ENCODE measurements at regions not wholly inside any gene's neighbourhood (a gene's known extent, or its start where the extent isn't known, plus 50 kb on each side); places are given as distances from the start of the nearest gene placed in this dataset.
A peak's percentile ranks its signal among the peaks of the same experiment; 100 is the strongest.

DNA sequence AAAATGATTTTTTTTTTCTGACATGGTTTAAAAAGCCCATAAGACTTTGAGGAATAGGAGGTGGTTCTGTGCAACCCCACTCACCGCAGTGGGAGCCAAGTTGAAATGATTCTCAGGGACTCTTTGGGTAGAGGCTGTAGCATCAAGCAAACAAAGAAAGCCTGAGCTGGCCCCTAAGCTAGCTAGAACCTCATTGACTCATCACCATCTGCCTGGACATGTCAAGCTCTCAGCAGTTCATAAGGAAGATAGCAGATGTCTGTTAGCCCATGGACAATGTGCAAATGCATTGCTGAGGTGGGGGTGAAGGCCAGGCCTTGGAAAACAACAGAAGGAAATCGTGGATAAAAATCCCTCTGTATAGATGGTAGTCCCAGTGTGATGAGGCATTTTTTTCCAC, 234.8 kb downstream of the NR2F2 start:
- no peak for DNase-seq (ENCODE audit: low read depth in 3 of 3, low spot score in 2 of 3)

DNA sequence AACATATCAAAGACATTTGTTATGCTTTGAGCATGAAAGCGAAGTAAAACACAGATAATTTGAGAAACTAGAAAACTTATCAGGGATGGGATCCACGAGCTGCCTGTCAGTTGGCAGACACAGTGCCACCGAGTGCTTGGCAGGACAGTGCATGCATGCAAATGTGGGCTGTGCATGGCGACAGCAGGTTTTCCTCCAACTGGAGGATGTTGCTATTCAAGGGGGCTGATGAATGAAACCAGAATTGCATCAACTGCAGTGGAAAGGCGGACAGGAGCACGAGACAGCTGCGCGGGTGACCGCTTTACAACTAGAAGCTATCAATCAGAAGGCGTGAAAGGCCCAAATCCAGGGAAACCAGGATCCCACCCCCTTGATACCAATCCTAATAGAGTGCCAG, 244.3 kb downstream of the NR2F2 start:
- DNase-seq (ENCODE audit: low read depth in 3 of 3, low spot score in 2 of 3): no peak

DNA sequence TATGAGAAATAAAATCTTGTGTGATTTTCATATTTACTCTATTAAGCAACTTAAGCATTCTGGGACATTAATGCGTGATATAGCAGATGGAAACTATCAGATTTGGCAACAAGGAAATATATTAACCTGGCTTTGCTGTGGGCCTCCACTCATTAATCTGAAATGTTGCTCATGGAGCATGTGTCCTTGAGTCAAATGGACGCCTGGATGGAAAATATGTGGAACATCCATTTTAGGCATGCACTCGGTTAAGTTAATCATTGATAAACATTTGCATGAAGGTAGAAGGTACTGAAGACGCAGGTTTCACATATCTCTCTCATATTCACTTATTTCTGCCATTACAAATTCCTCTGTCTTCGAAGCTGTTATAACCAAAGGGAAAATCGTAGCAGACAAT, 246.1 kb downstream of the NR2F2 start:
- no peak for DNase-seq (ENCODE audit: low read depth in 3 of 3, low spot score in 2 of 3)

DNA sequence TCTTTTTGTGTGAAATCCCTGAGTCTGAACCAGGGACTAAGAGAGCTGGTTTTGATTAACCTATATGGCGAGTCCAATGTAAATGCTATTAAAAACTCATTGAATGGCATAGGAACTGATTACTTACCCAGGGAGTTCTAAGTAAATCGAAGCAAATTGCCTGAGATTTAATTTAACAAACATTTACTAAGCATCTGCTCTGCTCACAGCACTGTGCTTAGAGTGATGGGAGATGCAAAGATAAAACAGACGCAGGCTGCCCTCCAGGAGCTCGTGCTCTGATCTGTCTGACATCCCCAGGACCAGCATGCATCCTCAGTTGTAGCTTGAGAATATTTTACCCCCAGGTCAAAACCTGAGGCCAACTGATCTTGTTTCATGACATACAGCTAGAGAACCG, 247.9 kb downstream of the NR2F2 start:
- DNase-seq (ENCODE audit: low read depth in 3 of 3, low spot score in 2 of 3): no peak

DNA sequence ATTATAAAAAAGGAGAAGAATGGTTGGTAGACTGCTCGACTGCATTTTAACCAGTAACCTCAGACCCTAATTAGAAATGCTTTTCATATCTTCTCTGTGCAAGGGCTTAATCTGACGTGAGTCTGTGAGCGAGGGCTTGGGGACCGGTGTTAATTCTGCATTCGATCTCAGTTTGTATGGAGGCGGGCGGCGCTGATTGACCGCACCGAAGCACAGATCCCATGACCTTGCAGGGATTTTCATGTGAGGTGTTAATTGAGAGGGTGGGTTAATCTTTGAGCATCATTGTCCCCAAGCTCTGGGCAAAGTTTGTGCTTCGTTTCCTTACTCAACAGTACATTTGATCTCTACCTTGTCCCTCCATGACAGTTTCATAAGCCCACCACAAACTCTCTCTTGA, 250.9 kb downstream of the NR2F2 start:
- DNase-seq (ENCODE audit: low read depth in 3 of 3, low spot score in 2 of 3): no peak

DNA sequence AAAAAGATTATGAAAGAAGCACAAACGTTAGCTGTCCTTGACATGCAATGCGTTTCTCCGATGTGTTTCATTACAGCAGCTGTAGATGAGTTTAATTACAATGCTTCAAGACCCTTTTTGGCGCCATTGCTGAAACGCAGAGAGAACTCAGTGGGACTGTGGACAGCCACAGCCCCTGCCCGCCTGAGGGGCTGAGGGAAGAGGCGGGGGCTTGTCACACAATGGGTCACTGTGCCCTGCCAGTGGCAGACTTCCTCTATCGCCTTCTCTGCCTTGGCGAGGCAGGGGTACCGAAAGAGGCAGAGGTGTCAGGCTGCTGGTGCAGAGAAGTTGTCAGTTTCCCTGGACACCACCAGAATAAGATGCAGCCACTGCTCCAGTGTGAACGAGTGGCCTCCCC, 252.0 kb downstream of the NR2F2 start:
- no peak for DNase-seq (ENCODE audit: low read depth in 3 of 3, low spot score in 2 of 3)

DNA sequence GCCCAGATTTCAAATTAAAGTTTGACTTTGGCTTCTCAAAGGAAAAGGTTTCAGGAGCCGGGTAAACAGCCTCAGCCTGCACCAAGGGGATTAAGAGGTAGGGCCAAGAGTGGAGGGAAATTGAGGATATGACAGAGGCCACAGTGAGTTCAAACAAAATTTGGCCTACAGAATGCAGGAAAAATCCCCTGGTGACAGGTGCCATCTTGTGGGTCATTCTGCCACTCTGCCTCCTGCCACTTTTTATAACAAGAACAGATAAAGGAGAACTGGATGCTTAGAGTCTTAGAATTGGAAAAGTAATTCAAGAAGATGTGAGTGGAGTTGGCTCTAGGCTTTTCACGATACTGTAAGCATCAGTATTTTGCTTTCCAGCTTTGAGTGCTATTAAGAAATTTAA, 253.2 kb downstream of the NR2F2 start:
- DNase-seq (ENCODE audit: low read depth in 3 of 3, low spot score in 2 of 3): no peak

DNA sequence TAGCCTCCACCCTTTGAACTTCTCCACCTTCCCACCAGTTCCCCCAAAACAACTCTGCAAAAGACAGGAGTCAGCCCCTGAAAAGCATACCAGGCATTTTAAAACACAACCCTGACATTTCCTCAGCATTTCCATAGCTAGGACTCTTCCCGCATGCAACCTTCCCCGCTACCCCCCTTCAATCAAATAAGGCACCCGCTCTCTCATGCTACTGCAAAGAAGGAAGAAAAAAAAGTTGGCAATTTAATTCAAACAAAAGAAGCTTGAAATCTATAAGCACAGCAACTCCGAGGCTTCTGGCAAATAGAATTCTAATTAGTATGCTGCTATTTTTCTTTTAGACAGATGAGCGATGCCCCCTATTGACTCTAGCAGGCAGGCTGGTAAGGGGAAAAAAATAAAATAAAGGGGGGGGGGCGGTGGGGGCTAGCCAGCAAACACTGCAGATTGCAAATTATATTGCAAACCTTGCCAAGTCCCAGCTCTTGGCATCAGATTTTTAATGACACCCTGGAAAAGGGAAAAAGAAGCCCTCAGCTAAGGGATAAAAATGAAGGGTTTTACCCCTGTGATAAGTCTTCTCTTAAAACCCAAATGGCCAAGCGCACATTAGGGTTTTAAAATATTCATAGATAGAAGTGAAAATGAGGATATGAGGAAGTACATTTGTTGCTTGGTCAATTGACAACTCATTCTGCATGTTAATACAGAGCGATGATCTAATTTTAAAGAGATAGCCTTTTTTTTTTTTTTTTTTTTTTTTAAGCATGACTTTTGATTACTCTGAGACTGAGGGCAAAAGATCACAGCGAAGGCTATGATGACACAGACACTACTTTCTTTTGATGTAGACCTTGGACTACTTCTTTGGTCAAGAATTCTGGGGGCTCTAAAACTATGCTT, 255.2 kb downstream of the NR2F2 start:
- DNase-seq (ENCODE audit: low read depth in 3 of 3, low spot score in 2 of 3): no peak

DNA sequence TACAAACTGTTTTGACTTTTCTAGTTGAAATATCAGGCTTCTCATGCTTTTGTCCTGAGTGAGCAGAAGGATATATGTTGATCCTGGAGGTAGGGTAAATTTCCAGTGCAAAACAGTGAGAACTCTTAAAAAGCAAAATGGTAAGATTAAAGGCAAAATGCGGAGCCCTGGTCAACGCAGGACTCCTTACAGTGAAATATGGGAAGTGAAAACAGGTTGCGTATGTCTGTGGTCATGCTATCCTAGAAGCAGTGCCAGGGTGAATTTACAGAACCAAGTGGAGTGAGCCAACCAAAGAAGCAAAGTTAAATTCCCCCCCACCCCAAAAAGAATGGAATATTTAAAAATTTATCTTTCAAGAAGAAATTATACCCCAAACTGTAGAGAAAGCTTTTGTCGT, 256.4 kb downstream of the NR2F2 start:
- DNase-seq (ENCODE audit: low read depth in 3 of 3, low spot score in 2 of 3): no peak

DNA sequence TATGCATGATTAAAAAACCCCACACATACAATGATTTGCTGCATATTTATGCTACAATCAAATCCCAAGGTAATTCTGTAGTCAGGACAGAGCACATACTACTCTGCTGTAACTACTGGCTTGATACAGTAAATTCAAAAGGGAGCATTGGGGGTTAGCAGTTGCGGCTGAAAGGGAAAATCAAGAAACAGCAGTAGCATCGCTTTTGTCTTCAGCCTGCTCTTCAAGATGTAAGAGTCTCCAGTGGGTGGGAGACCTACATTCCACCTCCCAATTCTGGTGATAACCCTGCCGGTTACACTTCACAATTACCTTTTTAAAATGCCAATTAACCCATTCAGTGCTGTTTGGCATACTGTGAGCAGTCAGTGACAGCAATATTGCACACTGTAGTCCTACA, 259.4 kb downstream of the NR2F2 start:
- DNase-seq (ENCODE audit: low read depth in 3 of 3, low spot score in 2 of 3): no peak

DNA sequence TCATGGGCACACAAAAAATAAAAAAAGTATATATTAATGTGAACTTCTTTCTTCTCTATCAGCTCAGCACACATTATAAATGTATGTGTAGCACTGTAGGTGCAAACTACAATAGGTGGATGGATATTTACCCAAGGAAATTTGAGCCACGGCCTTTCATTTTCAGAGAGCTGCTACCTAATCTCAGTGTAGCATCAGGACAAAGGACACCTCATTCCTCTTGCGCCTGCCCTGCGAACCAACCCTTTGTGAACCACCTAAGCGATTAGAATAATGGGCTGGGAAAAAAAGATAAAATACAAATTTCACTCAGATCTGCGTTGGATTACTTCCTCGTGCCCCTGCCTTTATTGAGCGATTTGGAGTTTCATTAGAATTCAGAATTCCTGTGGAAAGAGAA, 263.2 kb downstream of the NR2F2 start:
- no peak for DNase-seq (ENCODE audit: low read depth in 3 of 3, low spot score in 2 of 3)

DNA sequence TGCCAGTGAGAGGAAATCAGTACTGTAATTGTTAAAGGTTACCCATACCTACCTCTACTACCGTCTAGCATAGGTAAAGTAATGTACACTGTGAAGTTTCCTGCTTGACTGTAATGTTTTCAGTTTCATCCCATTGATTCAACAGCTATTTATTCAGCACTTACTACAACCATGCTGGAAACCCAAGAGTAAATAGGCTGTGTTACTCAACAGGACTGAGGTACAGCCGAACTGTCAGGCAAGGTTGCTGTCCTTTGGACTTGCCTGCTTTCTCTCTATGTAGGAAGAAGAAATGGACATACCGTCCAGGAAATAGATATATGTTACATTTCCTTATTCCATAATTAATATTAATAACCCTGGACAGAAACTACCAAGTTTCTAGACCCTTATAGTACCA, 265.5 kb downstream of the NR2F2 start:
- DNase-seq (ENCODE audit: low read depth in 3 of 3, low spot score in 2 of 3): no peak

DNA sequence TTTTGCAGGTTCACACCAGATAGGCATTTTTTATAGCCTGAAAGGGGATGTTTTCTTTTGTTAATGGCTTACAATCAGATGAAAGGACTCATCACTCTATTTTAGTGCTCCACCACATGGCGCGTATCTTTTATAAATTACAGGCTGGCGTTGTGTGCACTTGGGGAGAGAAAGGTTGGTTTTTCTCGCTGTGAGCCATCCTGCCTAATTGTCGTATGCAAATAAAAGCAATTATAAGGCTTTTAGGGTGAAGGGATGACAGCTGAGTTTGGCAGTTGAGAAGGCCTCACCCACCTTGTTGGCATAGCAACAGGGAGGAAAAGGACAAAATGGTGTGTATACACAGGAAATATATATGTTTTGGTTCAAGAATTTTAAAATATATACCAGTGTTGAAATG, 268.0 kb downstream of the NR2F2 start:
- no peak for DNase-seq (ENCODE audit: low read depth in 3 of 3, low spot score in 2 of 3)

DNA sequence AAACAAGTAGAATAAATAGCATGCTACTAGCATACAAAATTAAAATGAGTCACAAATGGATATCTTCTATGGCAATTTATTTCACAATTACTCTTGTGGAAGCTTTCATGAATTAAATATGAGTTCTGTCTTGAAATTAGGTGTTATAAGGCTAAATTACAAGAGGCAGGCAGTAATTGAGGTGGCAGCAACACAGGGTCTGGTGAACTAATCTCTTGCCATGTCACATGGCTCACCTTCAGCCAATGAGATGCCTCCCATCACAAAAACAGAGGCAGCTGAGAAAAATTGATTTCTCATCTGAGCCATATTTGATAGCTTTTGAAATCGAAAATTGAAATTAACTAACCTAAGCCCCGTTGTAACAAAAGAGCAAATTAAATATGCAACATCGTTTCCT, 268.8 kb downstream of the NR2F2 start:
- no peak for DNase-seq (ENCODE audit: low read depth in 3 of 3, low spot score in 2 of 3)

DNA sequence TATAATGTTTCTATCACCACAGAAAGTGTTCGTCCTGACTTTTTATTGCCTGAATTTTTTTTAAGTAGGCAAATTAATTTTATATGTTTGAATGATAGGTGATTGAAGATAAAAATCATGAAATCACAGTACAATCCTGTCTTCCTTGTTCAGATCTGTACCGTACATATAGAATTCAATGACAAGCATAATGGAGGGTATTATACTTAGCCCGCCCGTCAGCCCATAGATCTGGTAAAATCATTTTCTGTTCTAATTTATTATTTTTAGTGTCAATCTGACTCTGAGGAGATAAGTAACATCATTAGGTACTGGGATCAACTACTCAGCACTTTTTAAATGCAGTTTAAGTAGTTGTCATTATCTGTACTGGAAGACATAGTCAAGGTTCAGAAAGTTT, 269.9 kb downstream of the NR2F2 start:
- DNase-seq (ENCODE audit: low read depth in 3 of 3, low spot score in 2 of 3): no peak

DNA sequence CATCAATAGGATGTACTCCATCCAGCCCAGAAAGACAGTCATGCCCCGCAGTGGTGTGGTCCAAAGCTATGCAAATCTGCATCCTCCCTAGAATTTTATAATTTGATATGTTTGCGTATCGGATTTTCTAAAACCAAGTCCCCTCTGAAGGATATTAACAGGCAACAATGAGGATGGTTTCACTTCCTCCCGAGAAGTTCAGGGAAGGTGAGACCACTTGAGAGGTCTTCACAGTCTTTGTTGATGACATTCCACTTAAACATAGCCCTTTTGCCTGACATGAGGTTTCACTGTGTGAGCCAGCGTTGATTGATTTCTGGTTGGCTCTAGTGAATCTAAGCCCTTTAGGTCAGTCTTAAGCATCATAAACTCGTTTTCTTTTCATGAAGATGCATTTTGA, 276.1 kb downstream of the NR2F2 start:
- no peak for DNase-seq (ENCODE audit: low read depth in 3 of 3, low spot score in 2 of 3)

DNA sequence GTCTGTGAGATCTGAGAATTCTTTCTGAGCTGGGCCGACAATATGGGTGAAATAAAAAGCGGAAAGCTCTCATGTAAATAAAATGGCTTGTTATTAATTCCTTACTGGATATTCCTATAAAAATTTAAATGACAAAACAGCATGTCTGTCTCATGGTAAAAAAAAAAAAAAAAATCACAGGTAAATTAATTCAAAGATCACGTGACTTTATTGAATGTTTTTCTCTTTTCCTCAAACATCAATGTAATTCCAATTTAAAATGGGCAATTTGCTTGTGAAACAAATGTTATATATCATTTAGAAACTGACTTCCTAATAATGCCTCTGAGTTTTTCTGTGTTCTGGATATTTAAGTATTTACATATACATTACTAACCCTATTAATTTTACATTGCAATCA, 280.3 kb downstream of the NR2F2 start:
- DNase-seq (ENCODE audit: low read depth in 3 of 3, low spot score in 2 of 3): no peak

DNA sequence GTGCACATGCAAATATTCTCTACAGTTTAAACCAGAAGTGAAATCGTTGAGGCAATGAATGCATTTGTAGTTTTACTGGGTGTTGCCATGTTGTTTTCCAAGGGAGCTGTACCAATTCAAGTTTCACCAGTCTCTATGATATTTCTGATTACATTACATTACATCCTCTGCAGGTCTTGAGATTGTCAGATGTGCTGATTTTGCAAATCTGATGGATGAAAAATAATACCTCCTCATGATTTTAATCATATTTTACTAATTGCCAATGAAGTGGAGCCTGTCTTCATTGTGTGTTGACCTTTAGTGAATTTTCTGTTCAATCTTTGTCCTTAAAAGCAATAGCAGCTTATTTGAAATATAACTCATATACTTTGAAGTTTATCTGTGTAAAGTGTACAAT, 282.4 kb downstream of the NR2F2 start:
- DNase-seq (ENCODE audit: low read depth in 3 of 3, low spot score in 2 of 3): no peak

DNA sequence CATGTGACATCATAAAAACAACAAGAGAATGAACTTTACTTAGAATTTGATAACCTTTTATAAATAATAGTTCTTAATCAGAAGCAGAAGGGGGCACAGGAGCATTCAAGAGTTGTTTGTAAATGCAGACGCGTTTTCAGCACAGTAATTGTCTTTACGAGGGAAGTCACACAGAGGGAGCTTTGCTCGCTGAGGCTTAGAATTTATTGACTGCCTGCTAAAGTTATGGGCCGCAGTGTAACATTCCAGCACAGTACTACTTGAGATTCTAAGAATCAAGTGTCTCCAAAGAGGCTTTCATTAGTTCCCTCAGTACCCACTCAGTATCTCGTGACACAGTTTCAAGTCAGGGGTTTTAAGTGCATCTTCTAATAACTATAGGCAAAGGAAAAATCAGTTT, 288.7 kb downstream of the NR2F2 start:
- peak in 1 of 3 donors; percentile 24 for DNase-seq (ENCODE audit: low read depth in 3 of 3, low spot score in 2 of 3)

DNA sequence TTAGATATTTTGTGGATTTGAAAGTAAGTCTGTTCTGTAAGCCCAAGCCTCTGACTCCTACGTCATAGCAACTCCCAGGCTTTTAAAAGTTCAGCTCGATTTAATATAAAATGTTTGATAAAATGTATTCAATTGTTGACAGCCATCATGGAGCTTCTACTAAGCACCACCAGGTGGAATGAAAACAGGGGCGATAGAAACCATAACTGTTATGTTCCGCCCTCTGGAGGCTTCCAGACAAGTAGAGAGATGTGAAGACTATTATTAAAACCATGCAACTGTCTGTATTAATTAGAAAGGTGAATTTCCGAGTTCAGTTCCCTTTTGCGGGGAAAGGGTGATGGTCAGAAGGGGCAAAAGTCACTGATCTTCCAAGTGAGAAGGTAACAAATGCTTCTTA, 292.2 kb downstream of the NR2F2 start:
- DNase-seq (ENCODE audit: low read depth in 3 of 3, low spot score in 2 of 3): no peak

DNA sequence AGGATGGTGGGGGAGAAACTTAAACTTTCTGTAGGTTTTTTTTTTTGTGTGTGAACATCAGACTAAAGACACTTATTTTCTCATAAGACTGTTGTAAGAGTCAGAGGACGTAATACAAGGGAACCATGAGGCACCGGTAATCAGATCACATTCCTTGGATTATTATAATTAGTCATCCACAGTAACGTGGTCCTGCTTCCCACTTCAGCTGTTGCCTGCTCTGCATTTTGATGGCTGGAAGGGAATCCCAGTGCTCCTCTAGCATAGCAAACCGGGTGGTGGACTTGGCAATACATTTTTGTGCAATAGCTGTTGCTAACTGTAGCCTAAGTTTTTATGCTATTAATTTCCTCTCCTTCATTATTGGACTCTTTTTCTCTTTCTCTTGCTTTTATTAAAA, 294.8 kb downstream of the NR2F2 start:
- DNase-seq (ENCODE audit: low read depth in 3 of 3, low spot score in 2 of 3): no peak

DNA sequence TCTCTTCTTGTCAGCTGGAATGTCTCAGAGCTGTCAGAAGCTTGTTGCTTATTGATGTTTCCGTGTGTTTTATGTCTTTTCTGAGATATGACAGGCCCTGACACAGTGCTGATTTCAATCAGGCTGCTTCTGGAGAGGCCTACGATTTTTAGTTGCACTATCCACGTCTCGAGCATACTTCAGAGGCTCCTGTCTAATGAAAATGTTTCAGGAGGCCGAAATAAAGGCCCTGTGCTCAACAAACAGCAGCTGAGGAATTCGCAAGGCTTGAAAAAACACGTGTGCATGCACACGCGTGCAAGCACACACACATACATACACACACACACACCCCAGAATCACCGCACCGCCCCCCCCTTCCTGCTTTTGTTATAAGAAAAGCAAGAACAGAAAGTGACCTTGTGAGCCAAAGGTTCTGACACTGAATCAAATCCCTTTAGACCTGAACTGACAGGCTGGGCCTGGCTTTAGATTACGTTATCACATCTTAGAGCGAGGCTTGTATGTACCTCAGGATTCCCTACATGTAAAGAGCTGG, 296.6 kb downstream of the NR2F2 start:
- no peak for DNase-seq (ENCODE audit: low read depth in 3 of 3, low spot score in 2 of 3)

DNA sequence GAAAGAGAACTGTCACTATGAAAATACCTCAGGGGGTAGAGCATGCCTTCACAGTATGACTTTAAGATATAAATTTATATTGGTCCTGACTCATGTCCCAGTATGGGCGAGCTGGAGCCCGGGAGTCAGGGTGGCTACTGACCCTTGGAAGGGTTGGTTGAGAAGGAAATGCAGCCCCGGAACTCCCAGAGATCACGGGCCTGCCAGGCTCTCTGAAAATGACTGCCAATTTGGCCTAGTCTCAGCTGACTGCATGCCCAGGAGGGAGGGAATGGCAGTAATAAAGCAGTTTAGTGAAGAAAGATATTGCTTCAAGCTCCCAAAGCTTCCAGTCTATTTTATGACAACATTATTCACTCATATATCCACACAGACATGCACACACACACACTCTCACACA, 299.0 kb downstream of the NR2F2 start:
- DNase-seq (ENCODE audit: low read depth in 3 of 3, low spot score in 2 of 3): no peak
